ENCODE measurements at regions not wholly inside any gene's neighbourhood (a gene's known extent, or its start where the extent isn't known, plus 50 kb on each side); places are given as distances from the start of the nearest gene placed in this dataset.

GRCh38 chr17:36727052-36727451 lies 125.7 kb downstream of the MRM1 start:
- no peaks in the 10 kb centered on the region for H3K79me2 ChIP-seq (ENCODE audit: control insufficient read depth in 1 of 2, insufficient read depth in 2 of 2, low read length in 2 of 2)
- H2BK12ac ChIP-seq (ENCODE audit: low read depth, low read length) = no peak overlapping the region
- no peak for DNase-seq (ENCODE audit: low read depth in 1 of 2, low spot score in 2 of 2)
- H3K4me2 ChIP-seq (ENCODE audit: insufficient read depth in 1 of 2, low read depth in 2 of 2, low read length in 2 of 2) = no peak overlapping the region
- H3K23me2 ChIP-seq (ENCODE audit: low read depth, low read length) = peaks cover 4% of the 10 kb centered on the region; the same call in 1 of the 2 replicates
- POLR2A ChIA-PET (ENCODE audit: partially characterized antibody) = interaction anchor here (1.0 kb wide), 1 partner anchor 25 kb away, joined by 3 read pairs; no protein-coding TSS in a partner anchor
- no peak overlapping the region for H3K18ac ChIP-seq (ENCODE audit: extremely low read depth, low read length)
- no peak overlapping the region for H3K23ac ChIP-seq (ENCODE audit: insufficient read length)
- no peak overlapping the region for H4K8ac ChIP-seq (ENCODE audit: extremely low read depth, insufficient read depth, low read length)
- no peaks in the 10 kb centered on the region for H3K79me1 ChIP-seq (ENCODE audit: low read depth, low read length)
- no peak overlapping the region for H3K14ac ChIP-seq (ENCODE audit: insufficient read length)
- H2BK20ac ChIP-seq (ENCODE audit: low read length) = no peak overlapping the region
- WGBS, 2 experiments (ENCODE audit: extremely low coverage in 1 of 2, insufficient coverage in 1 of 2, insufficient read length in 1 of 2, insufficient replicate concordance in 2 of 2, low coverage in 1 of 2, low lambda C conversion rate in 2 of 2, missing lambda C conversion rate in 1 of 2) = 94% methylated on average over 8 of the region's 8 CpGs; no CpG with 5 or more reads in 1 of the 2 experiments
- no peak overlapping the region for H2BK5ac ChIP-seq (ENCODE audit: low read depth, low read length)
- no peaks in the 10 kb centered on the region for H4K20me1 ChIP-seq (replicated peaks in 1 of 2; ENCODE audit: control insufficient read depth in 1 of 2, insufficient read depth in 2 of 2, low read length in 2 of 2)
- peaks cover 0 to 5% (median 3%) of the 10 kb centered on the region in 4 experiments; a peak in 4 of 7 replicates for H3K27me3 ChIP-seq (replicated peaks in 1 of 4; ENCODE audit: control insufficient read depth in 3 of 4, extremely low read depth in 1 of 4, insufficient read depth in 3 of 4, low read length in 3 of 4)
- H3K27ac ChIP-seq (ENCODE audit: low read depth, low read length) = no peak overlapping the region
- no peak overlapping the region for H2BK120ac ChIP-seq (replicated peaks; ENCODE audit: low read depth, low read length)
- H3K9me3 ChIP-seq (ENCODE audit: insufficient read depth in 2 of 2, low read depth in 1 of 2, low read length in 1 of 2) = no peaks in the 10 kb centered on the region
- no peak for FAIRE-seq
- H2AK5ac ChIP-seq (ENCODE audit: low read depth, low read length) = peak overlapping the region; percentile 84; the same call in 1 of the 2 replicates
- no peak overlapping the region for H3K4me3 ChIP-seq (ENCODE audit: extremely low read depth in 1 of 4, insufficient read depth in 2 of 4, low read depth in 3 of 4, low read length in 4 of 4)
- no peak overlapping the region for H2BK15ac ChIP-seq (ENCODE audit: low read length)
- no peaks in the 10 kb centered on the region for H3K36me3 ChIP-seq (ENCODE audit: control insufficient read depth in 2 of 4, insufficient read depth in 4 of 4, low read length in 3 of 4)
- H3K56ac ChIP-seq (replicated peaks; ENCODE audit: insufficient read length, low read depth, low read length) = no peak overlapping the region
- no peak overlapping the region for H2AFZ ChIP-seq (ENCODE audit: low read length)
- H3K4ac ChIP-seq (replicated peaks; ENCODE audit: insufficient read length, low read depth, low read length) = no peak overlapping the region
- no peak overlapping the region for H3K9ac ChIP-seq (replicated peaks in 1 of 4; ENCODE audit: extremely low read depth in 1 of 4, low read depth in 3 of 4, low read length in 3 of 4)
- H3K4me1 ChIP-seq (replicated peaks in 1 of 4; ENCODE audit: control insufficient read depth in 3 of 4, insufficient read depth in 4 of 4, low read length in 3 of 4) = peaks cover 15 to 30% (median 20%) of the 10 kb centered on the region in 4 experiments
- H4K91ac ChIP-seq (replicated peaks; ENCODE audit: insufficient read length, low read length) = no peak overlapping the region
- no peak overlapping the region for H4K5ac ChIP-seq (ENCODE audit: insufficient read length, low read depth, low read length)
- CTCF ChIA-PET (ENCODE audit: partially characterized antibody) = interaction anchor here (0.9 to 1.6 kb wide), 6 partner anchors 20 to 207 kb away, joined by 3 to 8 read pairs (median 4); no protein-coding TSS in a partner anchor
- TF ChIP-seq ASH2L (IDR thresholded peaks at IDR 0.05; ENCODE audit: low read length) (no peak), CHD1 (IDR thresholded peaks at IDR 0.05; ENCODE audit: low read depth, low read length) (no peak), POLR2AphosphoS5 (IDR thresholded peaks at IDR 0.05; ENCODE audit: low read depth, low read length) (no peak), SUZ12 (IDR thresholded peaks at IDR 0.05; ENCODE audit: low read length) (no peak), SP2 (IDR thresholded peaks at IDR 0.05; ENCODE audit: low read length) (no peak), CHD2 (IDR thresholded peaks at IDR 0.05; ENCODE audit: low read length) (no peak), CBX5 (IDR thresholded peaks at IDR 0.05; ENCODE audit: low read depth, low read length) (no peak), SIX5 (IDR thresholded peaks at IDR 0.05; ENCODE audit: low read depth, low read length) (no peak), GTF2F1 (IDR thresholded peaks at IDR 0.05; ENCODE audit: borderline replicate concordance, low read depth, low read length) (no peak), JUND (IDR thresholded peaks at IDR 0.05; ENCODE audit: low read length) (no peak), EP300 (IDR thresholded peaks at IDR 0.05; ENCODE audit: borderline replicate concordance in 1 of 2, low read depth in 2 of 2, low read length in 2 of 2) (no peak), SP1 (IDR thresholded peaks at IDR 0.05; ENCODE audit: low read depth, low read length) (no peak), ZNF274 (IDR thresholded peaks at IDR 0.05; ENCODE audit: borderline replicate concordance, extremely low read depth, low read length) (no peak), BCL11A (IDR thresholded peaks at IDR 0.05; ENCODE audit: low read depth in 2 of 2, low read length in 2 of 2) (no peak), SP4 (IDR thresholded peaks at IDR 0.05; ENCODE audit: low read length) (no peak), SIRT6 (IDR thresholded peaks at IDR 0.05; ENCODE audit: low read length) (no peak)
